Right lobe of liver (tissue), 6 donors: ENCODE measurements at regions not wholly inside any gene's neighbourhood (a gene's known extent, or its start where the extent isn't known, plus 50 kb on each side); places are given as distances from the start of the nearest gene placed in this dataset.

Experiments
- ATAC-seq, 4 donors: fragments of 200-7000 bp; cut with Tn5 transposase; one replicate each; pipeline ENCODE4 v1.9.1; 2020; ENCODE audit warnings: mild to moderate bottlenecking in 4 of 4, moderate library complexity in 4 of 4
- DNase-seq, 3 donors: peaks; one replicate each; pipeline ENCODE4 v3.0.0-alpha.2; 2020
- H3K27ac ChIP-seq, 3 donors: fragments of 200-600 bp; one replicate each; pipeline ENCODE4 v1.8.0; 2022
- H3K27me3 ChIP-seq, 2 donors: fragments of 200-600 bp; one replicate each; pipeline ENCODE4 v1.8.0; 2022
- H3K36me3 ChIP-seq, 4 donors: fragments of 200-600 bp; sonication (generic) in 1 of 4; one replicate each; pipeline versions ENCODE4 v1.5.1 to v1.8.0; 2017 to 2022; ENCODE audit warnings: control low read depth in 1 of 4
- H3K4me1 ChIP-seq, 4 donors: fragments of 200-600 bp; sonication (generic) in 1 of 4; one replicate each; pipeline versions ENCODE4 v1.5.1 to v1.8.0; 2017 to 2022; ENCODE audit warnings: control low read depth in 1 of 4
- H3K4me3 ChIP-seq, 3 donors: fragments of 200-600 bp; one replicate each; pipeline ENCODE4 v1.8.0; 2022
- H3K9me3 ChIP-seq, 4 donors: fragments of 200-600 bp; sonication (generic) in 1 of 4; one replicate each; pipeline versions ENCODE4 v1.5.1 to v1.8.0; 2017 to 2022; ENCODE audit warnings: control low read depth in 1 of 4
- POLR2A ChIP-seq: fragments of 450-650 bp; IDR thresholded peaks from one replicate; pipeline ENCODE4 v1.6.1; 2017; ENCODE audit warnings: antibody characterized with exemption, mild to moderate bottlenecking
- WGBS: methylation state at CpG from one replicate; pipeline ENCODE4 v1.1.6; 2018; ENCODE audit warnings: low coverage, low lambda C conversion rate; ENCODE audit not compliant: insufficient coverage; ENCODE audit errors: missing lambda C conversion rate; 5-methylcytosine and 5-hydroxymethylcytosine counted together
- intact Hi-C, 2 donors: fragments of 100-400 bp; cut with DNase I; formaldehyde crosslinking; loops; one replicate each; pipeline versions ENCODE4 v1.11.2 to v1.14.1; 2022
- TF ChIP-seq, protein P1 (sequence below), 4 donors: fragments of 200-600 bp in 3 of 4; fragments of 450-650 bp in 1 of 4; IDR thresholded peaks; one replicate each; pipeline versions ENCODE4 v1.5.1 to v1.8.0; 2016 to 2022; ENCODE audit warnings: antibody characterized with exemption in 4 of 4, mild to moderate bottlenecking in 2 of 4
- donor health status: DM: no; HTN: yes; CAD: no.
- donor health status: DM: no; HTN: no; CAD: no.
- donor health status: DM: no; HTN: no; CAD: no.
- donor health status: DM: no; HTN: yes; CAD: no.
- donor health status: DM: no; HTN: yes; CAD: no.

DNA sequence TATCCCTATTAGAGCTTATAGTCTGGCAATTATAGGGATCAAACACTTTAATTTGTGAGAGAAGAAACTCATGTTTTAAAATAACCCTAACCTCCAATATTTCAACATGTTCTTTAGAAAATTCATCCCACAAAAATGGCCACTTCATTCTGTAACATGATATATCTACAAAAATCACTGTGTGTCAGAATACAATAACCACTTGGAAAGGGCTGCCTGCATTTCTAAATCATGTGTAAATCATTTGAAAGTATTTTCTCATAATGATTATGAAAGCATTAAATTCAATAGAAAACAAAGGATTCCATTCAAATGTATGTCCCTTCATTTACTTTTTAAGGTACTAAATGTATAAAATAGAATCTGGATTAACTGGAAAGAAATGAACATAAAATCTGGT is 101.4 kb upstream of the NHSL1 start:
- Histone ChIP-seq H3K36me3 (no peaks in the 10 kb centered on the region), H3K9me3 (no peaks in the 10 kb centered on the region), H3K4me1 (peaks cover 0 to 50% (median 13%) of the 10 kb centered on the region in 4 donors), H3K27me3 (no peaks in the 10 kb centered on the region), H3K27ac (peak overlapping the region; percentile 17 to 58 (median 50)), H3K4me3 (no peak overlapping the region)
- intact Hi-C loops = no loop called here
- ATAC-seq = no peak
- TF ChIP-seq POLR2A = no peak
- TF ChIP-seq, protein P1, sequence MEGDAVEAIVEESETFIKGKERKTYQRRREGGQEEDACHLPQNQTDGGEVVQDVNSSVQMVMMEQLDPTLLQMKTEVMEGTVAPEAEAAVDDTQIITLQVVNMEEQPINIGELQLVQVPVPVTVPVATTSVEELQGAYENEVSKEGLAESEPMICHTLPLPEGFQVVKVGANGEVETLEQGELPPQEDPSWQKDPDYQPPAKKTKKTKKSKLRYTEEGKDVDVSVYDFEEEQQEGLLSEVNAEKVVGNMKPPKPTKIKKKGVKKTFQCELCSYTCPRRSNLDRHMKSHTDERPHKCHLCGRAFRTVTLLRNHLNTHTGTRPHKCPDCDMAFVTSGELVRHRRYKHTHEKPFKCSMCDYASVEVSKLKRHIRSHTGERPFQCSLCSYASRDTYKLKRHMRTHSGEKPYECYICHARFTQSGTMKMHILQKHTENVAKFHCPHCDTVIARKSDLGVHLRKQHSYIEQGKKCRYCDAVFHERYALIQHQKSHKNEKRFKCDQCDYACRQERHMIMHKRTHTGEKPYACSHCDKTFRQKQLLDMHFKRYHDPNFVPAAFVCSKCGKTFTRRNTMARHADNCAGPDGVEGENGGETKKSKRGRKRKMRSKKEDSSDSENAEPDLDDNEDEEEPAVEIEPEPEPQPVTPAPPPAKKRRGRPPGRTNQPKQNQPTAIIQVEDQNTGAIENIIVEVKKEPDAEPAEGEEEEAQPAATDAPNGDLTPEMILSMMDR (IDR thresholded peaks at IDR 0.05) = no peak
- DNase-seq = no peak

GRCh38 chr6:138601128-138601527 is 101.8 kb upstream of the NHSL1 start:
- no peaks in the 10 kb centered on the region for H3K27me3 ChIP-seq
- no peaks in the 10 kb centered on the region for H3K36me3 ChIP-seq

DNA sequence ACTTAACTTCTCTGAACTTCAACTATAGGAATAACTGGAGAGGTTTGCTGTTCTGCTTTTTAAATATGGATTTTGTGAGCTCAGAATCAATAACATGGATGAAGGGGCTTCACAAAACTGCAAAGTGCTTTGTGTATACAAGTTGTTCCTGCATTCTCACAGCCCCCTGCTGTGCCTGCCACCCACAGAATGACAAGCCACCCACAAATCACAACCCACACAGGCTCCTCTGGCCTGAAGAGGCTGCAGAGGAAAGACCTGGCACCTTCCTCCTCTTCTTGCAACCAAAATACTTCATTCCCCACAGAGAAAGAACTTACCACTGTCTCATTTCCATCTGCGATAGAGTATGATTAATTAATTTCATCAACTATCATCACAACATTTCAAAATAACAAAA is 106.7 kb upstream of the NHSL1 start:
- no peaks in the 10 kb centered on the region for H3K36me3 ChIP-seq
- no peaks in the 10 kb centered on the region for H3K27me3 ChIP-seq
- peaks cover 0 to 27% (median 4%) of the 10 kb centered on the region in 4 donors for H3K4me1 ChIP-seq
- no peak overlapping the region for H3K4me3 ChIP-seq
- DNase-seq = no peak
- 93% methylated on average over 1 of the region's 1 CpG for WGBS
- H3K27ac ChIP-seq = no peak overlapping the region
- TF ChIP-seq, protein P1 (IDR thresholded peaks at IDR 0.05) = no peak
- TF ChIP-seq POLR2A = no peak
- intact Hi-C loops = no loop called here
- ATAC-seq = no peak
- H3K9me3 ChIP-seq = no peaks in the 10 kb centered on the region

More at GRCh38 chr6:138601128-138601527, 101.8 kb upstream of the NHSL1 start:
- no peak for TF ChIP-seq POLR2A
- TF ChIP-seq, protein P1 (IDR thresholded peaks at IDR 0.05) = no peak
- Histone ChIP-seq H3K9me3 (no peaks in the 10 kb centered on the region), H3K4me3 (no peak overlapping the region), H3K27ac (peak overlapping the region; percentile 17 to 58 (median 50)), H3K4me1 (peaks cover 0 to 50% (median 13%) of the 10 kb centered on the region in 4 donors)
- DNase-seq (no peak), ATAC-seq (peak; percentile 64 to 73 (median 66))
- intact Hi-C loops = no loop called here

DNA sequence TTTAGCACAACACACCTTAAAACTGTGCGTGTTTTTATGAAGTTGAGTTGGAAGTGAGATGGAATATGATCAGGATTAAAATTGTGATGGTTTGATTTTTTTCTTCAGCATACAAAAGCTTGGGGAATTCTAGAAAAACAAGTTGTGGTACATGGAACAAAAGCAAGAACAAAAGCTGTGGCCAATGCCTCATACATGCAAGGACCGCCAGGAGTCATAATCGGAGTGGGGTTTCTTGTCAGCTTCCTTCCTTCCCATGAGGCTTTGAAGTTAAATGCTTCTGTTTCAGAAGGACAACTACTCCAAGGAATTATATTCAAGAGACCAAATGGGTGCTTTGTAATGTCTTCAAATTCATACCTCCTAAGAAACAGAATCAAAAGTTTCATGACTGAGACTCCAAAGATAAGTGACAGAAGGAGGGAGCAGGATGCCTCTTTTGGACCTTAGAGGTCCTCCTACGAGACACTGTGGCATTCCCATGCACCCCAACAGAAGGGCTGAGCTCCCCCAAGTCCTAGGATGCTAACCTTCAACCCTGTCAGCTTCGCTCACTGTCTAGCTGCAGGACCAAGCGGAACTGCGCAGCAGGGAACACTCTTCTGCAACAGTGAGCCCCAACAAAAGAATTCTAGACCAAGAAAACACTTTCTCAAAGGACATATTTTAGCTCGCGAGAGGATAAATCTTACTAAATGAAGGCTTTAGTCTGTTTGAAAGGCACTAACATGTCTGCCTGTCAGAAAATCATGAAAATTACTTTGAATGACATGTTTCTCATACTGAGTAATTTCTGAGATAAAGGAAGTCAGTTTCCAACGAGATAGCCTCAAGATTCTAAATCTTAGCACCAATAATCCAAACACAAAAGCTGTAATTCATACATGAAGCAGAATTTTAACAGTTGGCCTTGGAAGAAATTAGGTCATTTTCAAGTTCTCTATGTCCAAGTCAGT is 108.5 kb upstream of the NHSL1 start:
- Histone ChIP-seq H3K36me3 (no peaks in the 10 kb centered on the region), H3K27me3 (no peaks in the 10 kb centered on the region), H3K27ac (no peak overlapping the region), H3K9me3 (no peaks in the 10 kb centered on the region), H3K4me3 (no peak overlapping the region), H3K4me1 (peaks cover 0 to 20% (median 0%) of the 10 kb centered on the region in 4 donors)
- 77% methylated on average over 10 of the region's 10 CpGs for WGBS
- intact Hi-C loops = no loop called here
- TF ChIP-seq POLR2A = no peak
- TF ChIP-seq, protein P1 (IDR thresholded peaks at IDR 0.05) = no peak
- no peak for DNase-seq
- no peak for ATAC-seq
